ENCODE measurements at regions not wholly inside any gene's neighbourhood (a gene's known extent, or its start where the extent isn't known, plus 50 kb on each side); places are given as distances from the start of the nearest gene placed in this dataset.
"Not testable (repeated sequence)": the region's sequence is repeated elsewhere in the genome, so short reads cannot be mapped to it uniquely, and the experiment has no call there.

DNA sequence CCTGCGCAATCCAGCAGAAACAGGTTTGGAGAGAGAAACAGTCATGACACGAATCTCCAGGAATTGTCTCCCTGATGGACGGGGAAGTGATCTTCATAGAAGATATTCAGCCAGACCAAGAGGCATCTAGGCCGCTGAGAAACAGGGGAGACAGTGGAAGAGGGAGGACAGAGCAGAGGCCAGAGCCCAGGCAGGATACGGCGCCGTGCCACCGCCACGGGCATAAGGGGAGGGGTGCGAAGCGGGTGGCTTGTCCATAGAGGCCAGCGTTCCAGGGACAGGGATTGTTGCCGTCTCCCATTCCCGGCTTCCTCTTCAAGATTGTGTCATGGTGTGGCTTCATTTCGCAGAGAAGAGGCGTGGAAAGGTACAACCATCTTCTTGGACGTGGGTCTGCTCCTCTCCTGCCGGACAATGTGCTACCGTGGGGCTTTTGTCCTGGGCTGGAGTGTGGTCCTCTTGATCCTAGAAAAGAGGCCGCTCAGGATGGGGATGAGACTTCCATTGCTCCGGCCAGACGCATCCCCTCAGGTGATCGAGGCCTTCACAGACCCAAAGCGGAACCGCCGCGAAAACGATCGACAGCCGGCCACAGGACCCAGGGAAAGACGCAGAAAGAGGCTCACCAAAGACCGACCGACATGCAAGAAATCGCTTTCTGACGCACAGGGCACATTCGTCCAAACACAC is 118.9 kb upstream of the KCNJ18 start:
- TF ChIP-seq, protein P1, sequence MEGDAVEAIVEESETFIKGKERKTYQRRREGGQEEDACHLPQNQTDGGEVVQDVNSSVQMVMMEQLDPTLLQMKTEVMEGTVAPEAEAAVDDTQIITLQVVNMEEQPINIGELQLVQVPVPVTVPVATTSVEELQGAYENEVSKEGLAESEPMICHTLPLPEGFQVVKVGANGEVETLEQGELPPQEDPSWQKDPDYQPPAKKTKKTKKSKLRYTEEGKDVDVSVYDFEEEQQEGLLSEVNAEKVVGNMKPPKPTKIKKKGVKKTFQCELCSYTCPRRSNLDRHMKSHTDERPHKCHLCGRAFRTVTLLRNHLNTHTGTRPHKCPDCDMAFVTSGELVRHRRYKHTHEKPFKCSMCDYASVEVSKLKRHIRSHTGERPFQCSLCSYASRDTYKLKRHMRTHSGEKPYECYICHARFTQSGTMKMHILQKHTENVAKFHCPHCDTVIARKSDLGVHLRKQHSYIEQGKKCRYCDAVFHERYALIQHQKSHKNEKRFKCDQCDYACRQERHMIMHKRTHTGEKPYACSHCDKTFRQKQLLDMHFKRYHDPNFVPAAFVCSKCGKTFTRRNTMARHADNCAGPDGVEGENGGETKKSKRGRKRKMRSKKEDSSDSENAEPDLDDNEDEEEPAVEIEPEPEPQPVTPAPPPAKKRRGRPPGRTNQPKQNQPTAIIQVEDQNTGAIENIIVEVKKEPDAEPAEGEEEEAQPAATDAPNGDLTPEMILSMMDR (conservative IDR thresholded peaks at IDR 0.05), result not testable (repeated sequence)
- not testable (repeated sequence) for TF ChIP-seq ZFX (IDR thresholded peaks at IDR 0.05)
